Natural killer cell (primary cell): ENCODE measurements at regions not wholly inside any gene's neighbourhood (a gene's known extent, or its start where the extent isn't known, plus 50 kb on each side); places are given as distances from the start of the nearest gene placed in this dataset.

Experiments
- ATAC-seq, 3 donors: fragments of 150-1000 bp in 2 of 3; fragments of 200-7000 bp in 1 of 3; cut with Tn5 transposase; 1 replicate in 1 of 3; 2 replicates in 2 of 3; pipeline ENCODE4 v1.10.0; 2021; ENCODE audit warnings: mild to moderate bottlenecking in 2 of 3, moderate library complexity in 2 of 3
- DNase-seq, 2 donors: peaks; one replicate each; pipeline versions ENCODE4 v3.0.0 to v3.0.0-alpha.2; 2013 to 2021; ENCODE audit warnings: mixed read lengths in 1 of 2
- H3K27ac ChIP-seq: one replicate; pipeline ENCODE4 v1.5.1; 2013; ENCODE audit warnings: mild to moderate bottlenecking, low read length
- H3K27me3 ChIP-seq: one replicate; pipeline ENCODE4 v1.6.1; 2013; ENCODE audit warnings: low read length; ENCODE audit not compliant: control insufficient read depth, insufficient read depth
- H3K36me3 ChIP-seq: one replicate; pipeline ENCODE4 v1.6.1; 2013; ENCODE audit warnings: low read length; ENCODE audit not compliant: control insufficient read depth, insufficient read depth
- H3K4me1 ChIP-seq: one replicate; pipeline ENCODE4 v1.6.1; 2013; ENCODE audit warnings: low read length; ENCODE audit not compliant: control insufficient read depth, insufficient read depth
- H3K4me3 ChIP-seq: one replicate; pipeline ENCODE4 v1.5.1; 2013; ENCODE audit warnings: low read length
- H3K9me3 ChIP-seq: one replicate; pipeline ENCODE4 v1.6.1; 2013; ENCODE audit warnings: low read length; ENCODE audit not compliant: control insufficient read depth, insufficient read depth
- H3K27ac Mint-ChIP-seq, 2 donors: one replicate each; pipeline ENCODE4 v1.8.0; 2022; ENCODE audit warnings: mild to moderate bottlenecking in 2 of 2, mixed read lengths in 2 of 2, moderate library complexity in 1 of 2
- H3K27me3 Mint-ChIP-seq, 2 donors: one replicate each; pipeline ENCODE4 v1.8.0; 2022; ENCODE audit warnings: low read depth in 2 of 2, mixed read lengths in 2 of 2
- H3K36me3 Mint-ChIP-seq: one replicate; pipeline ENCODE4 v1.8.0; 2022; ENCODE audit warnings: mixed read lengths
- H3K4me1 Mint-ChIP-seq, 2 donors: one replicate each; pipeline ENCODE4 v1.8.0; 2022; ENCODE audit warnings: mixed read lengths in 2 of 2
- H3K4me3 Mint-ChIP-seq: one replicate; pipeline ENCODE4 v1.8.0; 2022; ENCODE audit warnings: mild to moderate bottlenecking, moderate library complexity, mixed read lengths
- H3K9me3 Mint-ChIP-seq, 2 donors: one replicate each; pipeline ENCODE4 v1.8.0; 2022; ENCODE audit warnings: mixed read lengths in 2 of 2
- CTCF ChIP-seq: fragments of 200-600 bp; IDR thresholded peaks from one replicate; pipeline ENCODE4 v1.8.0; 2022; ENCODE audit warnings: antibody characterized with exemption
- WGBS: methylation state at CpG from one replicate; pipeline ENCODE4 v1.1.7; 2013; ENCODE audit warnings: missing lambda C conversion rate; ENCODE audit not compliant: insufficient coverage; 5-methylcytosine and 5-hydroxymethylcytosine counted together
- intact Hi-C: fragments of 100-400 bp; cut with micrococcal nuclease; formaldehyde crosslinking; loops from one replicate; pipeline ENCODE4 v1.14.2; 2022

DNA sequence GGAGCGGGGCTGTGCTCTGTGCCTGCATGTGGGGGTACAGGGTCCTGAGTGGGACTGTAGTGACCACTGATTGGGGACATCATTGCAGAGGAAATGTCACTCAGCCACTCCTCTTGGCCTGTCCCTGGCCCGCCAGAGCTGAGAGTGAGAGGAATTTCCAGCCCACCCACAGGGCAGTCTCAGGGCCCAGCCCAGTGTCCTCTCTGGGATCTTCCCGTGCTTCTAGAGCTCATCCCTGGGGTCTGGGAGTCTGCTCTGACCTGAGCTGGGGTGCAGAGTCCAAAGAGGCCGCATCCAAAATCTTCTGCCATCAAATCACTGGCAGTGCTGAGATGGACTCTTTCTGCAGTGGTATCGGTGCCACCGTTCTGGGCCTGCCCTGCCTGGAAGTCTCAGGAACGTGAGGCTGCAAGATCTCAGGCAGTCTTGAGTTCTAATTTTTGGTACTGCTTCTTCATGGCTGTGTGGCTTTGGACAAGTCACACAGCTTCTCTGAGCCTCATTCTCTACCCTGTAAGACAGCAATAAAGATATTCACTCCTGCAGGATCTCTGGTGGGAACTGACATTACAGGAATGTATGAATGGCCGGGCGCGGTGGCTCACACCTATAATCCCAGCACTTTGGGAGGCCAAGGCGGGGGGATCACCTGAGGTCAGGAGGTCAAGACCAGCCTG is 100.8 kb upstream of the TARDBP start:
- no peaks in the 10 kb centered on the region for H3K36me3 ChIP-seq
- H3K9me3 ChIP-seq = no peaks in the 10 kb centered on the region
- WGBS = 90% methylated on average over 11 of the region's 11 CpGs
- Mint-ChIP-seq H3K4me1 (peaks cover 2 to 16% of the 10 kb centered on the region in 2 donors), H3K36me3 (no peaks in the 10 kb centered on the region), H3K9me3 (no peaks in the 10 kb centered on the region), H3K27ac (no peak overlapping the region), H3K27me3 (no peaks in the 10 kb centered on the region), H3K4me3 (no peak overlapping the region)
- ATAC-seq = no peak
- H3K27ac ChIP-seq = no peak overlapping the region
- no peak for TF ChIP-seq CTCF
- H3K27me3 ChIP-seq = no peaks in the 10 kb centered on the region
- peaks cover 38% of the 10 kb centered on the region for H3K4me1 ChIP-seq
- DNase-seq = no peak
- H3K4me3 ChIP-seq = no peak overlapping the region
- intact Hi-C loops = loop anchor here (5.0 kb wide), 1 partner anchor 44 kb away; no protein-coding TSS in a partner anchor

DNA sequence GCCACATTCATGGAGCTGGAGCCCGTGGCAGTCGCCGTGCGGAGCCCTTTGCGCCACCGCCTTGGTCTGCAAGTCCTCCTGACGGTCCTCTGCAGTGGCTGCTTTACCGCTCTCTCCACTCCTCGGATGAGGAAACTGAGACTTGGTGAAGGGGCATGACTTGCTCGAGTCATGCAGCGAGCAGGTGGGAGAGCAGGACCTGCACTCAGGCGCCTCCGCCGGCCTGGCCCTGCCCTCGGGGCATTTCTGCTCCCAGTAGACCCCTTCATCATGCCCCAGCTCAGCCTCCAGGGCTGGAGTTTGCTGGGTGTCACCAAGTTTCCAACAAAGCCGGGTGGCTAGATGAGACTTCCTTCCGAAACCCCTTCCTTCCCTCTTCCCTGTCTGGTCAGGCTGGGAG is 100.0 kb upstream of the TARDBP start:
- TF ChIP-seq CTCF = no peak
- Mint-ChIP-seq H3K27ac (no peak overlapping the region), H3K4me3 (no peak overlapping the region), H3K4me1 (peaks cover 9 to 16% of the 10 kb centered on the region in 2 donors), H3K27me3 (no peaks in the 10 kb centered on the region), H3K36me3 (no peaks in the 10 kb centered on the region), H3K9me3 (no peaks in the 10 kb centered on the region)
- H3K27ac ChIP-seq = no peak overlapping the region
- intact Hi-C loops = loop anchor here (5.0 kb wide), 1 partner anchor 45 kb away; no protein-coding TSS in a partner anchor
- no peak for DNase-seq
- H3K4me1 ChIP-seq = peaks cover 43% of the 10 kb centered on the region
- no peaks in the 10 kb centered on the region for H3K36me3 ChIP-seq
- 91% methylated on average over 17 of the region's 17 CpGs for WGBS
- no peaks in the 10 kb centered on the region for H3K9me3 ChIP-seq
- no peak overlapping the region for H3K4me3 ChIP-seq
- H3K27me3 ChIP-seq = no peaks in the 10 kb centered on the region
- ATAC-seq = no peak

DNA sequence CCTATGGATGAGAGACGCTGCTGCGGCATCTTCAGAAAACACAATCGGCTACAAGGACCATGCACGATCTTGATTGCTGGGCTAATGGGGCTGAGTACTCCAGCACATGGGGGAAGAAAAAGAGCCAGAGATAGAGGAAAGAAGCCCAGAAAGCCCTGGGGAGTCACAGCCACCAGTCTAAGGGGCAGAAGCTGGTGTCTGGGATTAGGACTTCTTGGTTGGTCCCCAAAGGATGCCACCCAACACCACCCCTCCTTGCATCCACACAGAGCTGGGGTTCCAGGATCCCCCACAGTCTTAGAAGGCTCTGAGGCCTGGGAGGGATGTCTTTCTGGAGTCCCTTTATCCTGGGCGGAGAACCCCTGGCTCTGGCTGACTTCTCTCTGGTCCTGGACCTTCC is 98.4 kb upstream of the TARDBP start:
- Mint-ChIP-seq H3K27ac (no peak overlapping the region), H3K27me3 (no peaks in the 10 kb centered on the region), H3K4me1 (peaks cover 22 to 29% of the 10 kb centered on the region in 2 donors), H3K36me3 (no peaks in the 10 kb centered on the region), H3K4me3 (no peak overlapping the region), H3K9me3 (no peaks in the 10 kb centered on the region)
- Histone ChIP-seq H3K27ac (no peak overlapping the region), H3K4me1 (peaks cover 56% of the 10 kb centered on the region), H3K4me3 (no peak overlapping the region), H3K9me3 (no peaks in the 10 kb centered on the region), H3K36me3 (no peaks in the 10 kb centered on the region), H3K27me3 (no peaks in the 10 kb centered on the region)
- TF ChIP-seq CTCF = no peak
- intact Hi-C loops = loop anchor here (5.0 kb wide), 1 partner anchor 47 kb away; no protein-coding TSS in a partner anchor
- WGBS = 100% methylated on average over 5 of the region's 5 CpGs
- ATAC-seq (no peak), DNase-seq (no peak)

DNA sequence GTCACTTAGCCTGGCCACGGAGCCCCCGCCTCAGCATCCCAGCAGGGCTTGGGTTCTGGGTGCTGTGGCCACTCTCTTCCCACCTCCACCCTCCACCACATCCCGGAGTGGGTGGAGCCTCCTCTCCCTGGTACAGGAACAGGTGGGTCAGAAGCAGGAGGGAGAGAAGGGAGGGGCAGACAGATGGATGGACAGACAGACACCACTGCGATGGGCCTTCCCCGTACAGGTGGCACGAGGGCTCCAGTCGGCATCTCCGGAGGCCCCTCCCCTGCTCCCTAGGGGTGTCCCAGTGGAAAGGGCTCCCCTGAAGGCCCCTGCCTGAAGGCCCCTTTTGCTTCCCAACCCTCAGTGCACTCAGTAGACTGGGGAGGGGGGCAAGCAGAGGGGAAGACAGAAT is 96.9 kb upstream of the TARDBP start:
- TF ChIP-seq CTCF = no peak
- no peaks in the 10 kb centered on the region for H3K36me3 ChIP-seq
- Mint-ChIP-seq H3K36me3 (no peaks in the 10 kb centered on the region), H3K27me3 (no peaks in the 10 kb centered on the region), H3K4me3 (no peak overlapping the region), H3K27ac (no peak overlapping the region), H3K9me3 (no peaks in the 10 kb centered on the region), H3K4me1 (peaks cover 22 to 29% of the 10 kb centered on the region in 2 donors)
- H3K27ac ChIP-seq = no peak overlapping the region
- H3K9me3 ChIP-seq = no peaks in the 10 kb centered on the region
- intact Hi-C loops = no loop called here
- H3K4me3 ChIP-seq = no peak overlapping the region
- 95% methylated on average over 6 of the region's 8 CpGs for WGBS
- ATAC-seq (no peak), DNase-seq (no peak)
- no peaks in the 10 kb centered on the region for H3K27me3 ChIP-seq
- peaks cover 43% of the 10 kb centered on the region for H3K4me1 ChIP-seq
